ENCODE measurements at regions not wholly inside any gene's neighbourhood (a gene's known extent, or its start where the extent isn't known, plus 50 kb on each side); places are given as distances from the start of the nearest gene placed in this dataset.

GRCh38 chr4:149247164-149247563, 568.5 kb downstream of the IQCM start:
- no peak overlapping the region for H2BK5ac ChIP-seq (ENCODE audit: low read depth, low read length)
- no peak overlapping the region for H3K4me2 ChIP-seq (ENCODE audit: insufficient read depth in 1 of 2, low read depth in 2 of 2, low read length in 2 of 2)
- no peak overlapping the region for H3K27ac ChIP-seq (ENCODE audit: low read depth, low read length)
- H2BK20ac ChIP-seq (ENCODE audit: low read length) = no peak overlapping the region
- no peak overlapping the region for H4K91ac ChIP-seq (replicated peaks; ENCODE audit: insufficient read length, low read length)
- no peak overlapping the region for H3K18ac ChIP-seq (ENCODE audit: extremely low read depth, low read length)
- H3K79me1 ChIP-seq (ENCODE audit: low read depth, low read length) = no peaks in the 10 kb centered on the region
- no peak overlapping the region for H2AFZ ChIP-seq (ENCODE audit: low read length)
- H2BK15ac ChIP-seq (ENCODE audit: low read length) = no peak overlapping the region
- DNase-seq (ENCODE audit: low read depth in 1 of 2, low spot score in 2 of 2) (no peak), FAIRE-seq (no peak)
- no peak overlapping the region for H2BK120ac ChIP-seq (replicated peaks; ENCODE audit: low read depth, low read length)
- H3K36me3 ChIP-seq (ENCODE audit: control insufficient read depth in 2 of 4, insufficient read depth in 4 of 4, low read length in 3 of 4) = no peaks in the 10 kb centered on the region
- H2AK5ac ChIP-seq (ENCODE audit: low read depth, low read length) = no peak overlapping the region
- H3K4ac ChIP-seq (replicated peaks; ENCODE audit: insufficient read length, low read depth, low read length) = no peak overlapping the region
- no peaks in the 10 kb centered on the region for H3K4me1 ChIP-seq (replicated peaks in 1 of 4; ENCODE audit: control insufficient read depth in 3 of 4, insufficient read depth in 4 of 4, low read length in 3 of 4)
- CTCF ChIA-PET (ENCODE audit: partially characterized antibody) = interaction anchor here (0.6 to 1.7 kb wide), 3 partner anchors 14 to 1869 kb away, joined by 3 to 4 read pairs (median 3); no protein-coding TSS in a partner anchor
- no peaks in the 10 kb centered on the region for H3K23me2 ChIP-seq (ENCODE audit: low read depth, low read length)
- no peak overlapping the region for H3K9ac ChIP-seq (replicated peaks in 1 of 4; ENCODE audit: extremely low read depth in 1 of 4, low read depth in 3 of 4, low read length in 3 of 4)
- no peak overlapping the region for H3K23ac ChIP-seq (ENCODE audit: insufficient read length)
- no peak overlapping the region for H4K8ac ChIP-seq (ENCODE audit: extremely low read depth, insufficient read depth, low read length)
- H3K14ac ChIP-seq (ENCODE audit: insufficient read length) = no peak overlapping the region
- POLR2A ChIA-PET (ENCODE audit: partially characterized antibody) = no interaction called here
- 91% methylated on average over 2 of the region's 2 CpGs; no CpG with 5 or more reads in 1 of the 2 experiments for WGBS, 2 experiments (ENCODE audit: extremely low coverage in 1 of 2, insufficient coverage in 1 of 2, insufficient read length in 1 of 2, insufficient replicate concordance in 2 of 2, low coverage in 1 of 2, low lambda C conversion rate in 2 of 2, missing lambda C conversion rate in 1 of 2)
- H3K4me3 ChIP-seq (ENCODE audit: extremely low read depth in 1 of 4, insufficient read depth in 2 of 4, low read depth in 3 of 4, low read length in 4 of 4) = no peak overlapping the region
- no peaks in the 10 kb centered on the region for H3K27me3 ChIP-seq (replicated peaks in 1 of 4; ENCODE audit: control insufficient read depth in 3 of 4, extremely low read depth in 1 of 4, insufficient read depth in 3 of 4, low read length in 3 of 4)
- no peaks in the 10 kb centered on the region for H3K79me2 ChIP-seq (ENCODE audit: control insufficient read depth in 1 of 2, insufficient read depth in 2 of 2, low read length in 2 of 2)
- H3K9me3 ChIP-seq (ENCODE audit: insufficient read depth in 2 of 2, low read depth in 1 of 2, low read length in 1 of 2) = no peaks in the 10 kb centered on the region
- no peak for TF ChIP-seq NRF1 (IDR thresholded peaks at IDR 0.05; ENCODE audit: low read depth, low read length)
- TF ChIP-seq TEAD4 (IDR thresholded peaks at IDR 0.05; ENCODE audit: low read depth, low read length) = no peak
- TF ChIP-seq SP1 (IDR thresholded peaks at IDR 0.05; ENCODE audit: low read depth, low read length) = no peak
- no peak for TF ChIP-seq RNF2 (IDR thresholded peaks at IDR 0.05; ENCODE audit: borderline replicate concordance, low read depth, low read length, missing control alignments, poor library complexity, severe bottlenecking)
- TF ChIP-seq CHD2 (IDR thresholded peaks at IDR 0.05; ENCODE audit: low read length) = no peak
- H4K5ac ChIP-seq (ENCODE audit: insufficient read length, low read depth, low read length) = no peak overlapping the region
- no peaks in the 10 kb centered on the region for H4K20me1 ChIP-seq (replicated peaks in 1 of 2; ENCODE audit: control insufficient read depth in 1 of 2, insufficient read depth in 2 of 2, low read length in 2 of 2)
- no peak overlapping the region for H3K56ac ChIP-seq (replicated peaks; ENCODE audit: insufficient read length, low read depth, low read length)
- no peak overlapping the region for H2BK12ac ChIP-seq (ENCODE audit: low read depth, low read length)

All from H1 (cell line).